DND-41 (cell line): ENCODE measurements at regions not wholly inside any gene's neighbourhood (a gene's known extent, or its start where the extent isn't known, plus 50 kb on each side); places are given as distances from the start of the nearest gene placed in this dataset.

Experiments used
- EZH2 ChIP-seq: IDR thresholded peaks from 3 replicates; pipeline ENCODE4 v1.6.1; 2012; ENCODE audit warnings: borderline replicate concordance, low read depth, mild to moderate bottlenecking, moderate library complexity, low read length, inconsistent platforms; ENCODE audit not compliant: severe bottlenecking
- TF ChIP-seq, protein P1 (sequence below): IDR thresholded peaks from 2 replicates; pipeline ENCODE4 v1.5.1; 2012; ENCODE audit warnings: borderline replicate concordance, low read length, moderate library complexity, mild to moderate bottlenecking; ENCODE audit not compliant: poor library complexity, severe bottlenecking; ENCODE audit errors: extremely low read depth

DNA sequence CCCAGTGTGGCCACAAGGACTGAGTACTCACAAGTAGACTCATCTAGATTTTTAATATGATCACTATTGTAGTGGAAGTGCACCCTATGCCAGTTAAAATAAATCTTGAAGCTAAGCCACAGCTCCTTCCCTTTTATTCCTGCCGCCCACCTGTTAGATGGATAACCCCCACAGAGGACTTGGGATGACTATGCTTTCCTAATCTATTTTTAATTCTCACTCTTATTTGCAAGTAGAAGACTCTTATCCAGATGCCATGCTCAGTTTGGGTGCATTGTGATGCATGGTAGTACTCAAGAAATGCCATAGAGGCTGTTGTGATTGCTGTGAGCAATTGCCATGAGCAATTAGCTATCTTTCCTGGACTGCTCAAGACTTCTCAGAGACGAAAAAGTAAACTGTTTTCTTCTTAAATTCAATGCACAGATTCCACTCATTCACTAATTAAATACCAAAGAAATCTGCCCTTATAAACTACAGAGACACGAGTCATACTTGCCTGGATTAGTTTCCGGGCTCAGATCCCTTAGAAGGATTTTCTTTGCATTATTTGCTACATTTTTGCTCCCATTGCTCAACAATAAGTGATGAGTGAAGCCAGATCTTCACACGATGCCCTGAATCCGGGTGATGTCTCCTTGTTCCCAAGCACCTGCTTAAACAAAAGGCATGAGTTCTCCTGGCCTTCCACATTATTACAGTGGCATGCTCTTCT, 472.1 kb downstream of the SOX2 start:
- TF ChIP-seq EZH2 = no peak
- TF ChIP-seq, protein P1, sequence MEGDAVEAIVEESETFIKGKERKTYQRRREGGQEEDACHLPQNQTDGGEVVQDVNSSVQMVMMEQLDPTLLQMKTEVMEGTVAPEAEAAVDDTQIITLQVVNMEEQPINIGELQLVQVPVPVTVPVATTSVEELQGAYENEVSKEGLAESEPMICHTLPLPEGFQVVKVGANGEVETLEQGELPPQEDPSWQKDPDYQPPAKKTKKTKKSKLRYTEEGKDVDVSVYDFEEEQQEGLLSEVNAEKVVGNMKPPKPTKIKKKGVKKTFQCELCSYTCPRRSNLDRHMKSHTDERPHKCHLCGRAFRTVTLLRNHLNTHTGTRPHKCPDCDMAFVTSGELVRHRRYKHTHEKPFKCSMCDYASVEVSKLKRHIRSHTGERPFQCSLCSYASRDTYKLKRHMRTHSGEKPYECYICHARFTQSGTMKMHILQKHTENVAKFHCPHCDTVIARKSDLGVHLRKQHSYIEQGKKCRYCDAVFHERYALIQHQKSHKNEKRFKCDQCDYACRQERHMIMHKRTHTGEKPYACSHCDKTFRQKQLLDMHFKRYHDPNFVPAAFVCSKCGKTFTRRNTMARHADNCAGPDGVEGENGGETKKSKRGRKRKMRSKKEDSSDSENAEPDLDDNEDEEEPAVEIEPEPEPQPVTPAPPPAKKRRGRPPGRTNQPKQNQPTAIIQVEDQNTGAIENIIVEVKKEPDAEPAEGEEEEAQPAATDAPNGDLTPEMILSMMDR = no peak
